H1 (cell line): ENCODE measurements at regions not wholly inside any gene's neighbourhood (a gene's known extent, or its start where the extent isn't known, plus 50 kb on each side); places are given as distances from the start of the nearest gene placed in this dataset.

Experiments
- JUN ChIP-seq: IDR thresholded peaks from 2 replicates; pipeline ENCODE4 v1.6.1; 2011; ENCODE audit warnings: low read depth, mild to moderate bottlenecking, improper control_type of control experiment, low read length
- POLR2A ChIP-seq, 2 experiments: IDR thresholded peaks; 1 replicate in 1 of 2; 2 replicates in 1 of 2; pipeline ENCODE4 v1.6.1; 2011; ENCODE audit warnings: low read depth in 2 of 2, low read length in 2 of 2, mild to moderate bottlenecking in 2 of 2; ENCODE audit errors: control extremely low read depth in 1 of 2
- TF ChIP-seq, protein P1 (sequence below), 3 experiments: IDR thresholded peaks; 1 replicate in 2 of 3; 2 replicates in 1 of 3; pipeline versions ENCODE4 v1.5.1 to v1.6.1; 2011; ENCODE audit warnings: low read length in 3 of 3, mild to moderate bottlenecking in 3 of 3, inconsistent platforms in 2 of 3, low read depth in 1 of 3, moderate library complexity in 1 of 3; ENCODE audit not compliant: insufficient read depth in 1 of 3; ENCODE audit errors: control extremely low read depth in 1 of 3
- TF ChIP-seq, protein P2 (sequence below): IDR thresholded peaks from 2 replicates; pipeline ENCODE4 v1.6.1; 2012; ENCODE audit warnings: low read length, inconsistent platforms

DNA sequence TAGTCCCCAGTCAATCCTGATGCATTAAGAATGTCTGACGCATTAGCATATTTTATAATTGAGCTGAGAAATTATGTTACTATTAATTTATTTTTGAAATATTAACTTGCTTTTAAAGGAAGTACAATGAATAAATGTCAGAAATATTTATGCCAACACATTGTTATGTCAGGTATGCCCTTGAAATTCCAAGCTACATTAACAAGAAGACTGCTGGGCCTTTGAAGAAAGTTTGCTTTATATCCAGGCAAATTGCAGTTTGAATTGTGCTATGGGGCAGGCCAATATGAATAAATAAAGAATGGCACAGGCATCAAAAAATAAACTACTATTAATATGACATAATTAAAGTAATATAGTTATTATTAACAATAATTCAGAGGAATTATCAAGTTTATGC lies 1391.3 kb downstream of the PLA2G4A start:
- no peak for TF ChIP-seq POLR2A (IDR thresholded peaks at IDR 0.05; ENCODE audit: control extremely low read depth in 1 of 2, low read depth in 2 of 2, low read length in 2 of 2)
- TF ChIP-seq, protein P1, sequence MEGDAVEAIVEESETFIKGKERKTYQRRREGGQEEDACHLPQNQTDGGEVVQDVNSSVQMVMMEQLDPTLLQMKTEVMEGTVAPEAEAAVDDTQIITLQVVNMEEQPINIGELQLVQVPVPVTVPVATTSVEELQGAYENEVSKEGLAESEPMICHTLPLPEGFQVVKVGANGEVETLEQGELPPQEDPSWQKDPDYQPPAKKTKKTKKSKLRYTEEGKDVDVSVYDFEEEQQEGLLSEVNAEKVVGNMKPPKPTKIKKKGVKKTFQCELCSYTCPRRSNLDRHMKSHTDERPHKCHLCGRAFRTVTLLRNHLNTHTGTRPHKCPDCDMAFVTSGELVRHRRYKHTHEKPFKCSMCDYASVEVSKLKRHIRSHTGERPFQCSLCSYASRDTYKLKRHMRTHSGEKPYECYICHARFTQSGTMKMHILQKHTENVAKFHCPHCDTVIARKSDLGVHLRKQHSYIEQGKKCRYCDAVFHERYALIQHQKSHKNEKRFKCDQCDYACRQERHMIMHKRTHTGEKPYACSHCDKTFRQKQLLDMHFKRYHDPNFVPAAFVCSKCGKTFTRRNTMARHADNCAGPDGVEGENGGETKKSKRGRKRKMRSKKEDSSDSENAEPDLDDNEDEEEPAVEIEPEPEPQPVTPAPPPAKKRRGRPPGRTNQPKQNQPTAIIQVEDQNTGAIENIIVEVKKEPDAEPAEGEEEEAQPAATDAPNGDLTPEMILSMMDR (IDR thresholded peaks at IDR 0.05; ENCODE audit: control extremely low read depth in 1 of 3, insufficient read depth in 1 of 3, low read depth in 1 of 3, low read length in 3 of 3): no peak
- TF ChIP-seq, protein P2, sequence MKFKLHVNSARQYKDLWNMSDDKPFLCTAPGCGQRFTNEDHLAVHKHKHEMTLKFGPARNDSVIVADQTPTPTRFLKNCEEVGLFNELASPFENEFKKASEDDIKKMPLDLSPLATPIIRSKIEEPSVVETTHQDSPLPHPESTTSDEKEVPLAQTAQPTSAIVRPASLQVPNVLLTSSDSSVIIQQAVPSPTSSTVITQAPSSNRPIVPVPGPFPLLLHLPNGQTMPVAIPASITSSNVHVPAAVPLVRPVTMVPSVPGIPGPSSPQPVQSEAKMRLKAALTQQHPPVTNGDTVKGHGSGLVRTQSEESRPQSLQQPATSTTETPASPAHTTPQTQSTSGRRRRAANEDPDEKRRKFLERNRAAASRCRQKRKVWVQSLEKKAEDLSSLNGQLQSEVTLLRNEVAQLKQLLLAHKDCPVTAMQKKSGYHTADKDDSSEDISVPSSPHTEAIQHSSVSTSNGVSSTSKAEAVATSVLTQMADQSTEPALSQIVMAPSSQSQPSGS: no peak
- no peak for TF ChIP-seq JUN
